ENCODE measurements at regions not wholly inside any gene's neighbourhood (a gene's known extent, or its start where the extent isn't known, plus 50 kb on each side); places are given as distances from the start of the nearest gene placed in this dataset.

DNA sequence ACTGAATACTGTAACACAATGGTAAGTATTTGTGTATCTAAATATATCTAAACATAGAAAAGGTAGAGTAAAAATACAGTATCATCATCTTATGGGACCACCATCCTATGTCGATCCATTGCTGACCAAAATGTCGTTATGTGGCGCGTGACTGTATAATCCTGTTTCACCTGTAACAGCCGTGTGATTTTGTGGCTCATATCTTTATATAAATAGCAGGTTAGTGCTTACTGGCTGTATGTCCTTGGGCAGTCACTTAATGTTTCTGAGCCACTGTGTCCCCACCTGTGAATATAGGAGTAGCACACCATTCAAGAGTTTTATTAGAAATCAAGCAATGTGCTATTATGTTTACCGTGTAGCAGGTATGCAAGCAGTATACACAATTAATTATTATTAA lies 226.2 kb upstream of the FAT1 start:
- no peaks in the 10 kb centered on the region for H3K79me2 ChIP-seq (ENCODE audit: insufficient read depth, low read length)
- 47% methylated on average over 6 of the region's 6 CpGs for WGBS (ENCODE audit: low lambda C conversion rate)
- in situ Hi-C loops (cut with HindIII; ENCODE audit: extremely low pct_ligation_motif_present, low pct_unique_long_range_greater_than_20kb) = loop anchor here (25.0 kb wide), 1 partner anchor 213 kb away; no protein-coding TSS in a partner anchor
- ChIA-PET CTCF (ENCODE audit: low intra/inter-chr PET ratio, low total read pairs) (interaction anchor here (0.9 kb wide), 1 partner anchor 224 kb away, joined by 3 read pairs; no protein-coding TSS in a partner anchor), POLR2A (no interaction called here)
- H2AFZ ChIP-seq (ENCODE audit: low read length) = no peak overlapping the region
- FAIRE-seq = no peak
- TF ChIP-seq ATF6 (CRISPR knock-in tag; conservative IDR thresholded peaks at IDR 0.05) = no peak
- no peak for TF ChIP-seq RBAK (CRISPR knock-in tag; IDR thresholded peaks at IDR 0.05)
- no peak for TF ChIP-seq THAP11 (CRISPR knock-in tag; IDR thresholded peaks at IDR 0.05)
- TF ChIP-seq ATRX (CRISPR knock-in tag; IDR thresholded peaks at IDR 0.05; ENCODE audit: borderline replicate concordance) = no peak
- TF ChIP-seq ZNF569 (CRISPR knock-in tag; IDR thresholded peaks at IDR 0.05; ENCODE audit: borderline replicate concordance) = no peak
- TF ChIP-seq HNF1B (CRISPR knock-in tag; IDR thresholded peaks at IDR 0.05) = no peak
- TF ChIP-seq, protein P1, sequence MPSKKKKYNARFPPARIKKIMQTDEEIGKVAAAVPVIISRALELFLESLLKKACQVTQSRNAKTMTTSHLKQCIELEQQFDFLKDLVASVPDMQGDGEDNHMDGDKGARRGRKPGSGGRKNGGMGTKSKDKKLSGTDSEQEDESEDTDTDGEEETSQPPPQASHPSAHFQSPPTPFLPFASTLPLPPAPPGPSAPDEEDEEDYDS (CRISPR knock-in tag; IDR thresholded peaks at IDR 0.05) = no peak
- no peak for TF ChIP-seq ZNF749 (CRISPR knock-in tag; IDR thresholded peaks at IDR 0.05; ENCODE audit: borderline replicate concordance)
- no peak for TF ChIP-seq ZNF879 (CRISPR knock-in tag; IDR thresholded peaks at IDR 0.05)
- TF ChIP-seq TCF12 (IDR thresholded peaks at IDR 0.05) = no peak
- no peak for TF ChIP-seq TCF12 (CRISPR knock-in tag; IDR thresholded peaks at IDR 0.05)
- H4K20me1 ChIP-seq (ENCODE audit: insufficient read depth, low read length) = no peaks in the 10 kb centered on the region
- no peak overlapping the region for H3K27ac ChIP-seq (ENCODE audit: extremely low read length, insufficient read depth, low read length)
- DNase-seq (ENCODE audit: low spot score) = no peak
- H3K4me2 ChIP-seq (ENCODE audit: low read depth, low read length) = no peak overlapping the region
- intact Hi-C loops (cut with micrococcal nuclease; ENCODE audit: unreplicated experiment) = no loop called here
- peaks cover 2 to 21% of the 10 kb centered on the region in 2 experiments; a peak in 2 of 5 replicates for H3K27me3 ChIP-seq (ENCODE audit: control insufficient read depth in 1 of 2, insufficient read depth in 2 of 2, low read length in 2 of 2)
- H3K36me3 ChIP-seq (replicated peaks in 1 of 2; ENCODE audit: control insufficient read depth in 1 of 2, insufficient read depth in 2 of 2, low read length in 2 of 2) = no peaks in the 10 kb centered on the region
- no TSS peak for BruUV-seq (replicated peaks)
- no peak for ATAC-seq
- no peak overlapping the region for H3K4me3 ChIP-seq (replicated peaks in 1 of 3; ENCODE audit: insufficient read depth in 1 of 3, low read depth in 2 of 3, low read length in 3 of 3)
- H3K9me3 ChIP-seq (ENCODE audit: low read length) = no peaks in the 10 kb centered on the region
- H3K4me1 ChIP-seq (ENCODE audit: insufficient read depth, low read length) = peaks cover 43% of the 10 kb centered on the region
- no peak overlapping the region for H3K9ac ChIP-seq (ENCODE audit: insufficient read depth, low read depth, low read length)
